BJ (cell line): ENCODE measurements at regions not wholly inside any gene's neighbourhood (a gene's known extent, or its start where the extent isn't known, plus 50 kb on each side); places are given as distances from the start of the nearest gene placed in this dataset.

Experiments
- CTCF ChIA-PET: fragments of 350-600 bp; formaldehyde crosslinking; extraction: SDS; loops from one replicate; lab custom pipeline; 2021; ENCODE audit warnings: antibody characterized with exemption, inconsistent platforms; lab: Yijun Ruan, JAX
- POLR2A ChIA-PET: fragments of 300-600 bp; sonication (Branson Sonifier 250); formaldehyde crosslinking; extraction: SDS; loops from one replicate; lab custom pipeline; 2021; ENCODE audit warnings: antibody characterized with exemption; lab: Charles Lee
- DNase-seq: peaks from one replicate; pipeline ENCODE4 v3.0.0-alpha.2; 2011; ENCODE audit warnings: low read depth
- H3K27me3 ChIP-seq: 2 replicates; pipeline ENCODE4 v1.6.0; 2011; ENCODE audit warnings: low read length; ENCODE audit not compliant: control insufficient read depth, insufficient read depth
- H3K36me3 ChIP-seq: 2 replicates; pipeline ENCODE4 v1.5.1; 2011; ENCODE audit warnings: low read length; ENCODE audit not compliant: control insufficient read depth, insufficient read depth
- H3K4me3 ChIP-seq: 2 replicates; pipeline ENCODE4 v1.5.1; 2011; ENCODE audit warnings: low read depth, mild to moderate bottlenecking, control low read depth, low read length
- TF ChIP-seq, protein P1 (sequence below): IDR thresholded peaks from 2 replicates; pipeline ENCODE4 v1.5.1; 2011; ENCODE audit warnings: low read depth, mild to moderate bottlenecking, control low read depth, inconsistent platforms, low read length, moderate library complexity; ENCODE audit not compliant: insufficient read depth

DNA sequence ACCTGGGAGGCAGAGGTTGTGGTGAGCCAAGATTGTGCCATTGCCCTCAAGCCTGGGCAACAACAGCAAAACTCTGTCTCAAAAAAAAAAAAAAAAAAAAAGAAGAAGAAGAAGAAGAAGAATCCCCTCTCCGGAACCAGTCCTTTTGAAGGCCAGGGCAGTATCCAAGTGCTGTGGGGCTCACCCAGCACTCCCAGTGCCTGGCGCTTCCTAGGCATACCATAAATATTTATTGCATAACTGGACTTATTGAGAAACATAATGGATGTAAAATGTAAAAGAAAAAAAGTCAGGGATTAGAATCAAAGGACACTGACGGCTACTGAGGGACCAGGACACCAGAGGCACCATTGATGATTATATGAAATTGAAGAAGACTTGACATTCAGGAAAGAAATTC is 162.1 kb upstream of the KIT start:
- DNase-seq: no peak
- ChIA-PET CTCF (no interaction called here), POLR2A (no interaction called here)
- TF ChIP-seq, protein P1, sequence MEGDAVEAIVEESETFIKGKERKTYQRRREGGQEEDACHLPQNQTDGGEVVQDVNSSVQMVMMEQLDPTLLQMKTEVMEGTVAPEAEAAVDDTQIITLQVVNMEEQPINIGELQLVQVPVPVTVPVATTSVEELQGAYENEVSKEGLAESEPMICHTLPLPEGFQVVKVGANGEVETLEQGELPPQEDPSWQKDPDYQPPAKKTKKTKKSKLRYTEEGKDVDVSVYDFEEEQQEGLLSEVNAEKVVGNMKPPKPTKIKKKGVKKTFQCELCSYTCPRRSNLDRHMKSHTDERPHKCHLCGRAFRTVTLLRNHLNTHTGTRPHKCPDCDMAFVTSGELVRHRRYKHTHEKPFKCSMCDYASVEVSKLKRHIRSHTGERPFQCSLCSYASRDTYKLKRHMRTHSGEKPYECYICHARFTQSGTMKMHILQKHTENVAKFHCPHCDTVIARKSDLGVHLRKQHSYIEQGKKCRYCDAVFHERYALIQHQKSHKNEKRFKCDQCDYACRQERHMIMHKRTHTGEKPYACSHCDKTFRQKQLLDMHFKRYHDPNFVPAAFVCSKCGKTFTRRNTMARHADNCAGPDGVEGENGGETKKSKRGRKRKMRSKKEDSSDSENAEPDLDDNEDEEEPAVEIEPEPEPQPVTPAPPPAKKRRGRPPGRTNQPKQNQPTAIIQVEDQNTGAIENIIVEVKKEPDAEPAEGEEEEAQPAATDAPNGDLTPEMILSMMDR: no peak
- H3K36me3 ChIP-seq: no peaks in the 10 kb centered on the region
- H3K27me3 ChIP-seq: no peaks in the 10 kb centered on the region
- H3K4me3 ChIP-seq: no peak overlapping the region

DNA sequence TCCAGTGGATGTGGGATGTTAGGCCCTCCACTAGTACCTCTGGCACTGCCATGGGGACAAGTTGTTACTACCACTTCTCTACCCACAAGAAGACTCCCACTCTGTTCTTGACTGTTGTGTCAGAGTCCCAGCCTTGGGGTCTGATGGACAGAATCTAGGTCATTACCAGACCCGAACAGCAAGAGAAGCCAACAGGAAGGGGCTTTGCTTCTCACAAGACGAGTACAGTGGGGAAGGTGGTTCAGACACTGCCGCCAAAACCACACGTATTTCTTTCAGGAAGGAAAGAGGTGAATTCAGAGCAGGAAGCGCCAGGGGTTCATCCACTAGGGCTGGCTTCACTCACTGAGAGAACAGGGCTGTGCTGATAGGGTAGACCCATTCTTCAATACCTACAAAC is 161.3 kb upstream of the KIT start:
- ChIA-PET POLR2A (no interaction called here), CTCF (no interaction called here)
- DNase-seq: no peak
- TF ChIP-seq, protein P1: no peak
- Histone ChIP-seq H3K36me3 (no peaks in the 10 kb centered on the region), H3K4me3 (no peak overlapping the region), H3K27me3 (no peaks in the 10 kb centered on the region)

DNA sequence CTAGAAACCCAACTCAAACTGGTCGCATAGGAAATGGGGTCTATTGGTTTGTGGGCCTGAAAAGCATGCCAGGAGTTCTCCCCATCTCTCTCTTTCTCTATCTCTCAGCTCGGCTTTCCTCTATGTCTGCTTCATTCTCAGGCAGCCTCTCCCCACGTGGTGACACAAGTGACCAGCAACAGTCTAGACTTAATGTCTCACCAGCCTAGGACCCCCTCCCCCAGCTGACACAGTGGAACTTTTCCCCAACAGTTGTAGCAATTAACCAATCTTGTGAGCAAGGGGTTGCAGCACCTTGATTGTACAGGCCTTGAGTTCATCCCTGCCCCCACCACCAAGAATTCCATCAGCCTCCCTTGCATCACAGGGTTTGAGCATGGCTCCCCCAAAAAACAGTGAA is 159.8 kb upstream of the KIT start:
- TF ChIP-seq, protein P1: no peak
- DNase-seq: no peak
- Histone ChIP-seq H3K27me3 (no peaks in the 10 kb centered on the region), H3K36me3 (no peaks in the 10 kb centered on the region), H3K4me3 (no peak overlapping the region)
- ChIA-PET POLR2A (no interaction called here), CTCF (no interaction called here)

DNA sequence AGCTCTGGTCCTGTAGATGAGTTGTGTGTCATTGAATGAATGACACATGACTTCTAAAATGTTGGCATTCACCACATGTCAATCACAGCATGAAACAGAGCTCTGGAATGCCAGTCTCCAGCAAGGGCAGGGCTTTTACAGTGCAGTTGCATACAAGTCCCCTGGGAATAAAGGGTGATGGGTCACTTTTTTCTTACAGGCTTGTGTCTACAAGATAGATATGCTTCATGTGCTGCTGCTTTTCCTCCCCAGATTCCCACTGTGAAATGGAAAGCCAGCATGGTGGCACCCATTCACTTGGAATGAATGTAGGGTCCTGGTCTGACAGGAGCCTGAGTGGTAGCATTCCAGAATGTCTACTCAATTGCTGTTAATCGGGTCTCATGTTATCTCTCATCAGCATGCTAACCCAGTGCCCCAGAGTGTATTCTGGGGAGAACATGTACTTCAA is 159.1 kb upstream of the KIT start:
- Histone ChIP-seq H3K27me3 (no peaks in the 10 kb centered on the region), H3K36me3 (no peaks in the 10 kb centered on the region), H3K4me3 (no peak overlapping the region)
- ChIA-PET POLR2A (no interaction called here), CTCF (interaction anchor here (0.7 to 1.4 kb wide), 2 partner anchors 14 to 265 kb away, joined by 3 read pairs; no protein-coding TSS in a partner anchor)
- DNase-seq: no peak
- TF ChIP-seq, protein P1: no peak

DNA sequence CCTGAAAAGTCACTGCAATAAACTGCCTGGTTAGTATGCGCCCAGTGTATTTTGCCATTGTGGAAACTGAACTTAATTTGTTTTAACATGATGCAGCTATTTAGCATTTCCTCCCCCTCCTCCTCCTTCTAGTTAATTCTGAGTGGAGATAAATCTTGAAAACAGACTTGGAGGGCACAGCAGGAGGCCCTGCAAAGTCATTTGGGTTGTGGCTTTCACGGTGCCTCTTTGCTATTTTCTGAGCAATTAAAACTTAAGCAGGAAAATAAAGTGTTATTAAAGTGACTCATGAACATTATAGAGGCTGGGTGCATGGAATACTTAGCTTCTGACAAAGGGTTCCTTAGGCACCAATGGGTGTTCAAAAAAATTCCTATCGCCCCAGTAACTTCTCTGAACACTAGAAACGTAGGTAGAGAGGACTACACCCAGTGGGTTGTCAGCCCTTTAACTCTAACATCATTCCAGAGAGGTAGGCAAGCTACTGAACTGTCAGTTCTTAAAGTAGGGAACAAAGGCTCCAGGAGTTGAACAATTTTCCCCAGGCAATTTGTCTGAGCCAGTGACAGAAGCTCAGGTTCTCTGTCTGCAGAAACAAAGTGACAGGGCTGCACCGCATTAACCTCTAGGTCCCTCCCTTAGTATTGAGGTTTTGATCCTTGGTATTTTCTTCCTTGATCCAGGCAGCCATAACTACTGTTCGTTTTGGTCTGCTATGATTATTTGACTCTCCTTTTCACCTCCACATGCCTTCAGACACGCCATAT is 158.3 kb upstream of the KIT start:
- no peak overlapping the region for H3K4me3 ChIP-seq
- H3K27me3 ChIP-seq: no peaks in the 10 kb centered on the region
- DNase-seq: peak; percentile 56
- H3K36me3 ChIP-seq: no peaks in the 10 kb centered on the region
- ChIA-PET POLR2A (interaction anchor here (0.6 kb wide), 1 partner anchor 169 kb away, joined by 3 read pairs; no protein-coding TSS in a partner anchor), CTCF (interaction anchor here (0.7 to 1.4 kb wide), 4 partner anchors 15 to 462 kb away, joined by 3 read pairs; no protein-coding TSS in a partner anchor)
- TF ChIP-seq, protein P1: no peak
